K562 (cell line): ENCODE measurements at regions not wholly inside any gene's neighbourhood (a gene's known extent, or its start where the extent isn't known, plus 50 kb on each side); places are given as distances from the start of the nearest gene placed in this dataset.

ENCODE experiments used
- SMC3 ChIP-seq: conservative IDR thresholded peaks from 2 replicates; pipeline ENCODE4 v1.6.1; 2011; ENCODE audit warnings: low read depth, low read length, improper control_type of control experiment; ENCODE audit not compliant: insufficient read depth
- ZNF224 ChIP-seq: sonication (generic); formaldehyde crosslinking; IDR thresholded peaks from 2 replicates; pipeline ENCODE4 v1.8.0; 2022; ENCODE audit warnings: mild to moderate bottlenecking, missing genetic modification reagents
- ZNF655 ChIP-seq: fragments of 250-450 bp; sonication (Bioruptor Pico); IDR thresholded peaks from 2 replicates; pipeline ENCODE4 v1.5.0; 2021

GRCh38 chr21:24220446-24220845 is 1386.8 kb downstream of the MRPL39 start:
- TF ChIP-seq ZNF224 (CRISPR knock-in tag) = no peak
- TF ChIP-seq ZNF655 = no peak
- no peak for TF ChIP-seq SMC3
